ENCODE measurements at regions not wholly inside any gene's neighbourhood (a gene's known extent, or its start where the extent isn't known, plus 50 kb on each side); places are given as distances from the start of the nearest gene placed in this dataset.

GRCh38 chr6:166742981-166743380 is 115.9 kb upstream of the RPS6KA2 start:
- TF ChIP-seq CTCF (IDR thresholded peaks at IDR 0.05; ENCODE audit: insufficient read depth, low read depth, low read length, missing control alignments): no peak
- no peak for DNase-seq (ENCODE audit: low read depth)

GRCh38 chr6:166739976-166740318 is 112.9 kb upstream of the RPS6KA2 start:
- no peak for TF ChIP-seq CTCF (IDR thresholded peaks at IDR 0.05; ENCODE audit: insufficient read depth, low read depth, low read length, missing control alignments)
- DNase-seq (ENCODE audit: low read depth): no peak
- H3K4me3 ChIP-seq (ENCODE audit: low read depth, low read length): no peak overlapping the region

More at GRCh38 chr6:166742981-166743380, 115.9 kb upstream of the RPS6KA2 start:
- no peak overlapping the region for H3K4me3 ChIP-seq (ENCODE audit: low read depth, low read length)

GRCh38 chr6:166739117-166739975 is 112.3 kb upstream of the RPS6KA2 start:
- TF ChIP-seq CTCF (IDR thresholded peaks at IDR 0.05; ENCODE audit: insufficient read depth, low read depth, low read length, missing control alignments): no peak
- no peak for DNase-seq (ENCODE audit: low read depth)
- H3K4me3 ChIP-seq (ENCODE audit: low read depth, low read length): no peak overlapping the region

DNA sequence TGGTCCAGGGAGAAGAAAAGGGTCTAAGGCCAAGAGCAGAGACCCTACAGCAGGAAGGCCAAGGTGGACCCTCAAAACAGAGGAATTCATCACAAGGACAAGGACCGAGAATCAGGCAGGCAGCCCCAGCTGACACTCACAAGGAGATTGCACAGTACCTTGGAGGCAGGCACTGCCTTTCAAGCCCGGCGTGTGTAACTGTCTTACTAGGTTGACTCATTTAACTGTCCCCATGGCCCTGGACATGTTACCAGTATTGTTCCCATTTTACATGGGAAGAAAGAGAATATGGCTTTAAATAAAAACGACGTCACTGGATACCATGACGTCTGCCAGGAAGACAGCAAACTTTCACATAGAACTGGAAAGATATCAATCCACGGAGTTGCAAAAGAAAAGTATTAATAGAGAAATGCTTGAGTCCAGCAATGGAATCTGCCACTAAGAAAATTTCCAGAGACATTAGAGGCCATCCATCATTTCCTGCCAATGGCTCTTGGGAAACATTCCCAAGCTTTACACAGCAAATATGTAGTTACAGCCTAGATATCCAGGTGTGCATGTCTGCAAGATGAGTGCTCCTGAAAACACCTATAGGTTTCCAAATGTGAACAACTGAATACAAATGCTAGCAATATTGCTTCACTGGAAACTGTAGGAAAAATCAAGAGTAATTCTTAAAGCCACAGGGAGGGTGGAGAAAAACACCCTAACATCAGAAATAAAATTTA is 111.5 kb upstream of the RPS6KA2 start:
- no peak for DNase-seq (ENCODE audit: low read depth)
- TF ChIP-seq CTCF (IDR thresholded peaks at IDR 0.05; ENCODE audit: insufficient read depth, low read depth, low read length, missing control alignments): no peak
- no peak overlapping the region for H3K4me3 ChIP-seq (ENCODE audit: low read depth, low read length)

- TF ChIP-seq CTCF (IDR thresholded peaks at IDR 0.05; ENCODE audit: insufficient read depth, low read depth, low read length, missing control alignments): no peak
- no peak for DNase-seq (ENCODE audit: low read depth)
- H3K4me3 ChIP-seq (ENCODE audit: low read depth, low read length): no peak overlapping the region
Observed at GRCh38 chr6:166737261-166737660, 110.2 kb upstream of the RPS6KA2 start.

DNA sequence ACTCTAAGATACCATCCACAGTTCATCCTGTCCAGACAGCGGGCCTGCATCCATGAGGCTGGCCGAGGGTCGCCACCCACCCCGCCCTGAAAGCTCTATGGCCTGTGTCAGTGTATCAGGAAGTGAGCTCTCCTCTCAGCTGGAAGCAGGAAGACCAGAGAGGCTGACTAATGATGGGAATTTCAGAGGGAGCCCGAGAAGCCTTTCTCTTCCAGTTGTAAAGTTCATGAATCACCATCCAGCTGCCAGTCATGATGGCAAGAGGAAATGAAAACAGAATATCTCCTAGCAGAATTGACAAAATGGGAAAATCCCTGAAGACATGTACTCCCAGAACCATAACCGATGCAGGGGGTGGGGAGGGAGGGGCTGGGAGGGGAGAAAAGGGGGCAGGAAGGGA is 109.6 kb upstream of the RPS6KA2 start:
- no peak for TF ChIP-seq CTCF (IDR thresholded peaks at IDR 0.05; ENCODE audit: insufficient read depth, low read depth, low read length, missing control alignments)
- H3K4me3 ChIP-seq (ENCODE audit: low read depth, low read length): no peak overlapping the region
- no peak for DNase-seq (ENCODE audit: low read depth)

All from GM12865 (cell line).